IMR-90 (cell line): ENCODE measurements at regions not wholly inside any gene's neighbourhood (a gene's known extent, or its start where the extent isn't known, plus 50 kb on each side); places are given as distances from the start of the nearest gene placed in this dataset.

Experiments
- ATAC-seq: fragments of 200-7000 bp; cut with Tn5 transposase; 2 replicates; pipeline ENCODE4 v1.9.1; 2020; ENCODE audit warnings: low read depth, mild to moderate bottlenecking, moderate library complexity
- BruUV-seq: library from RNA; stranded (reverse); fragments of 400-500 nt; replicated peaks from 2 replicates; lab custom pipeline; 2021; lab: Mats Ljungman, UMichigan
- CTCF ChIA-PET: fragments of 300-600 bp; formaldehyde crosslinking; extraction: SDS; loops from one replicate; lab custom pipeline; 2021; ENCODE audit warnings: antibody characterized with exemption; lab: Yijun Ruan, JAX
- POLR2A ChIA-PET: fragments of 300-600 bp; sonication (Branson Sonifier 250); formaldehyde crosslinking; loops from one replicate; lab custom pipeline; 2022; ENCODE audit warnings: antibody characterized with exemption; ENCODE audit not compliant: unreplicated experiment; lab: Charles Lee
- DNase-seq: peaks from one replicate; pipeline ENCODE4 v3.0.0; 2013
- H2AFZ ChIP-seq: replicated peaks from 2 replicates; pipeline ENCODE3; 2013; ENCODE audit warnings: low read length, mild to moderate bottlenecking; ENCODE audit not compliant: poor library complexity
- H2AK5ac ChIP-seq: 2 replicates; pipeline ENCODE4 v1.6.1; 2013; ENCODE audit warnings: low read depth, low read length, inconsistent platforms
- H2AK9ac ChIP-seq: replicated peaks from 2 replicates; pipeline ENCODE3; 2013; ENCODE audit warnings: mild to moderate bottlenecking, low read depth, low read length, moderate library complexity; ENCODE audit not compliant: poor library complexity
- H2BK120ac ChIP-seq: 2 replicates; pipeline ENCODE4 v1.6.1; 2013; ENCODE audit warnings: low read depth, low read length, inconsistent platforms
- H2BK15ac ChIP-seq: 3 replicates; pipeline ENCODE4 v1.6.1; 2013; ENCODE audit warnings: low read depth, low read length, inconsistent platforms
- H2BK20ac ChIP-seq: 2 replicates; pipeline ENCODE4 v1.6.1; 2013; ENCODE audit warnings: low read depth, mild to moderate bottlenecking, inconsistent platforms, low read length, moderate library complexity
- H2BK5ac ChIP-seq: 2 replicates; pipeline ENCODE4 v1.6.1; 2013; ENCODE audit warnings: mild to moderate bottlenecking, low read depth, low read length, inconsistent platforms; ENCODE audit not compliant: poor library complexity, severe bottlenecking
- H3K14ac ChIP-seq: replicated peaks from 2 replicates; pipeline ENCODE4 v1.6.1; 2013; ENCODE audit warnings: low read depth, low read length, inconsistent platforms
- H3K18ac ChIP-seq: 2 replicates; pipeline ENCODE4 v1.6.1; 2013; ENCODE audit warnings: low read depth, low read length, control low read depth
- H3K23ac ChIP-seq: 2 replicates; pipeline ENCODE4 v1.6.1; 2013; ENCODE audit warnings: low read depth, low read length, inconsistent platforms
- H3K27ac ChIP-seq: 2 replicates; pipeline ENCODE4 v1.5.1; 2013; ENCODE audit warnings: mild to moderate bottlenecking, control low read depth, low read length; ENCODE audit not compliant: insufficient read depth
- H3K27me3 ChIP-seq: 2 replicates; pipeline ENCODE4 v1.6.1; 2013; ENCODE audit warnings: low read length; ENCODE audit not compliant: control insufficient read depth, insufficient read depth
- H3K36me3 ChIP-seq: 2 replicates; pipeline ENCODE4 v1.6.1; 2013; ENCODE audit warnings: low read length, mixed read lengths; ENCODE audit not compliant: control insufficient read depth, insufficient read depth
- H3K4ac ChIP-seq: 2 replicates; pipeline ENCODE4 v1.6.1; 2013; ENCODE audit warnings: low read depth, low read length, inconsistent platforms
- H3K4me1 ChIP-seq: 2 replicates; pipeline ENCODE4 v1.6.1; 2013; ENCODE audit warnings: low read length, mixed read lengths; ENCODE audit not compliant: control insufficient read depth, insufficient read depth
- H3K4me2 ChIP-seq: 2 replicates; pipeline ENCODE4 v1.6.1; 2013; ENCODE audit warnings: low read depth, mild to moderate bottlenecking, control low read depth, low read length, moderate library complexity
- H3K4me3 ChIP-seq: 2 replicates; pipeline ENCODE4 v1.5.1; 2013; ENCODE audit warnings: low read depth, mild to moderate bottlenecking, control low read depth, low read length, moderate library complexity; ENCODE audit not compliant: insufficient read depth
- H3K56ac ChIP-seq: 2 replicates; pipeline ENCODE4 v1.6.1; 2013; ENCODE audit warnings: low read length, inconsistent platforms; ENCODE audit not compliant: insufficient read depth; ENCODE audit errors: extremely low read depth
- H3K79me1 ChIP-seq, 2 experiments: 2 replicates each; pipeline ENCODE4 v1.6.1; 2013; ENCODE audit warnings: low read length in 2 of 2, inconsistent platforms in 1 of 2, low read depth in 1 of 2
- H3K9ac ChIP-seq: 2 replicates; pipeline ENCODE4 v1.6.1; 2013; ENCODE audit warnings: low read depth, low read length, control low read depth
- H3K9me1 ChIP-seq: 2 replicates; pipeline ENCODE4 v1.6.1; 2013; ENCODE audit warnings: low read length, inconsistent platforms; ENCODE audit not compliant: insufficient read depth
- H3K9me3 ChIP-seq: 2 replicates; pipeline ENCODE4 v1.6.1; 2013; ENCODE audit warnings: low read length; ENCODE audit not compliant: control insufficient read depth, insufficient read depth
- H4K20me1 ChIP-seq: 2 replicates; pipeline ENCODE4 v1.6.1; 2013; ENCODE audit warnings: low read length, inconsistent platforms; ENCODE audit not compliant: insufficient read depth
- H4K5ac ChIP-seq: 2 replicates; pipeline ENCODE4 v1.6.1; 2013; ENCODE audit warnings: mild to moderate bottlenecking, low read depth, low read length, control low read depth
- H4K8ac ChIP-seq, 2 experiments: 2 replicates each; pipeline ENCODE4 v1.6.1; 2013; ENCODE audit warnings: low read depth in 2 of 2, low read length in 2 of 2, control low read depth in 1 of 2, inconsistent platforms in 1 of 2
- H4K91ac ChIP-seq: 2 replicates; pipeline ENCODE4 v1.6.1; 2013; ENCODE audit warnings: low read depth, low read length, inconsistent platforms; ENCODE audit not compliant: insufficient read depth
- BHLHE40 ChIP-seq: fragments of 150-350 bp; IDR thresholded peaks from 2 replicates; pipeline ENCODE4 v1.6.1; 2016; ENCODE audit warnings: mild to moderate bottlenecking, low read depth, low read length
- CTCF ChIP-seq: conservative IDR thresholded peaks from 2 replicates; pipeline ENCODE4 v1.5.1; 2012; ENCODE audit warnings: mild to moderate bottlenecking, low read depth, low read length, improper control_type of control experiment
- ELK1 ChIP-seq: fragments of 150-350 bp; IDR thresholded peaks from 2 replicates; pipeline ENCODE4 v1.6.1; 2016; ENCODE audit warnings: low read depth, mild to moderate bottlenecking, low read length, moderate library complexity, borderline replicate concordance
- FOS ChIP-seq: fragments of 150-350 bp; IDR thresholded peaks from 2 replicates; pipeline ENCODE4 v1.6.1; 2016; ENCODE audit warnings: low read depth, low read length
- MAFK ChIP-seq: IDR thresholded peaks from 2 replicates; pipeline ENCODE4 v1.6.1; 2012; ENCODE audit warnings: low read depth, low read length, improper control_type of control experiment
- MAZ ChIP-seq: IDR thresholded peaks from 2 replicates; pipeline ENCODE4 v1.6.1; 2012; ENCODE audit warnings: low read depth, mild to moderate bottlenecking, low read length, improper control_type of control experiment, moderate library complexity, borderline replicate concordance
- MXI1 ChIP-seq: IDR thresholded peaks from 2 replicates; pipeline ENCODE4 v1.6.1; 2012; ENCODE audit warnings: low read depth, mild to moderate bottlenecking, low read length, moderate library complexity, borderline replicate concordance
- NFE2L2 ChIP-seq: fragments of 150-350 bp; IDR thresholded peaks from 2 replicates; pipeline ENCODE4 v1.6.1; 2016; ENCODE audit warnings: low read depth, mild to moderate bottlenecking, low read length
- RAD21 ChIP-seq: IDR thresholded peaks from 2 replicates; pipeline ENCODE4 v1.6.1; 2012; ENCODE audit warnings: low read length, improper control_type of control experiment
- RCOR1 ChIP-seq: IDR thresholded peaks from 2 replicates; pipeline ENCODE4 v1.6.1; 2012; ENCODE audit warnings: mild to moderate bottlenecking, low read length, improper control_type of control experiment; ENCODE audit not compliant: insufficient replicate concordance
- RFX5 ChIP-seq: IDR thresholded peaks from 2 replicates; pipeline ENCODE4 v1.8.0; 2012; ENCODE audit warnings: low read depth, mild to moderate bottlenecking, low read length, moderate library complexity
- SMC3 ChIP-seq: fragments of 150-350 bp; IDR thresholded peaks from 2 replicates; pipeline ENCODE4 v1.6.1; 2016; ENCODE audit warnings: low read depth, mild to moderate bottlenecking, antibody characterized with exemption, low read length, moderate library complexity
- USF2 ChIP-seq: fragments of 150-350 bp; IDR thresholded peaks from 2 replicates; pipeline ENCODE4 v1.6.1; 2017; ENCODE audit warnings: mild to moderate bottlenecking, antibody characterized with exemption, low read length, low read depth
- dilution Hi-C: fragments of 300-500 bp; cut with HindIII; formaldehyde crosslinking; loops from one replicate; pipeline ENCODE4 v1.14.3; 2018; ENCODE audit warnings: low sequenced_read_pairs; ENCODE audit not compliant: unreplicated experiment
- in situ Hi-C: fragments of 300-500 bp; cut with MboI; formaldehyde crosslinking; loops from 3 replicates; pipeline ENCODE4 v1.14.3; 2019; ENCODE audit warnings: low sequenced_read_pairs, inconsistent platforms, mixed read lengths
- intact Hi-C: fragments of 100-400 bp; cut with micrococcal nuclease; formaldehyde crosslinking; loops from 2 replicates; pipeline ENCODE4 v1.10.0; 2022

GRCh38 chr1:175793617-175794016 is 50.2 kb upstream of the TNR start:
- Histone ChIP-seq H2AK9ac (no peak overlapping the region), H3K4ac (no peak overlapping the region), H3K18ac (no peak overlapping the region), H3K9ac (no peak overlapping the region), H3K4me3 (no peak overlapping the region), H4K5ac (no peak overlapping the region), H4K20me1 (no peaks in the 10 kb centered on the region), H2BK5ac (no peak overlapping the region), H4K8ac (no peak overlapping the region), H3K9me1 (no peaks in the 10 kb centered on the region), H3K27me3 (no peaks in the 10 kb centered on the region), H3K79me1 (no peaks in the 10 kb centered on the region), H3K14ac (no peak overlapping the region), H2BK15ac (no peak overlapping the region), H2BK20ac (no peak overlapping the region), H3K56ac (no peak overlapping the region), H4K91ac (no peak overlapping the region), H2AK5ac (no peak overlapping the region), H3K9me3 (no peaks in the 10 kb centered on the region), H3K4me2 (no peak overlapping the region), H3K23ac (no peak overlapping the region), H3K27ac (no peak overlapping the region), H2BK120ac (no peak overlapping the region), H2AFZ (no peak overlapping the region), H3K4me1 (no peaks in the 10 kb centered on the region), H3K36me3 (no peaks in the 10 kb centered on the region)
- DNase-seq = no peak
- TF ChIP-seq RCOR1 = no peak
- TF ChIP-seq MXI1 = no peak
- TF ChIP-seq BHLHE40 = no peak
- TF ChIP-seq RAD21 = no peak
- no peak for TF ChIP-seq MAFK
- no peak for TF ChIP-seq FOS
- TF ChIP-seq NFE2L2 = no peak
- TF ChIP-seq CTCF = no peak
- no peak for TF ChIP-seq USF2
- no peak for TF ChIP-seq RFX5
- TF ChIP-seq MAZ = no peak
- no peak for TF ChIP-seq SMC3
- TF ChIP-seq ELK1 = no peak
- ChIA-PET POLR2A (no interaction called here), CTCF (interaction anchor here (1.2 kb wide), 1 partner anchor 13 kb away, joined by 3 read pairs; no protein-coding TSS in a partner anchor)
- BruUV-seq = no TSS peak
- dilution Hi-C loops = no loop called here
- in situ Hi-C loops = no loop called here
- no peak for ATAC-seq
- intact Hi-C loops = no loop called here
